Stimulated activated CD8-positive, alpha-beta memory T cell treated with anti-CD3 and anti-CD28 coated beads, Interleukin-2, amount 100 ng/mL, for 48 hours (primary cell): ENCODE measurements at regions not wholly inside any gene's neighbourhood (a gene's known extent, or its start where the extent isn't known, plus 50 kb on each side); places are given as distances from the start of the nearest gene placed in this dataset.

Source experiments
- DNase-seq, 2 donors: peaks; one replicate each; pipeline ENCODE4 v3.0.0-alpha.2; 2020; ENCODE audit warnings: low read depth in 2 of 2

- no peak for DNase-seq
Measured at GRCh38 chr2:11953258-11953657, 206.8 kb downstream of the LPIN1 start.

GRCh38 chr2:11955314-11955713, 208.9 kb downstream of the LPIN1 start:
- DNase-seq, result no peak

GRCh38 chr2:11955884-11956291, 209.5 kb downstream of the LPIN1 start:
- DNase-seq, result no peak

- no peak for DNase-seq
Measured at GRCh38 chr2:11962707-11963328, 216.4 kb downstream of the LPIN1 start.

- no peak for DNase-seq
Measured at GRCh38 chr2:11963966-11964365, 217.5 kb downstream of the LPIN1 start.

- DNase-seq, result no peak
Measured at GRCh38 chr2:11967946-11968465, 221.6 kb downstream of the LPIN1 start.

- no peak for DNase-seq
Measured at GRCh38 chr2:11968521-11968920, 222.1 kb downstream of the LPIN1 start.

- no peak for DNase-seq
Measured at GRCh38 chr2:11969774-11970173, 223.3 kb downstream of the LPIN1 start.

- no peak for DNase-seq
Measured at GRCh38 chr2:11974573-11974972, 228.1 kb downstream of the LPIN1 start.

- DNase-seq, result no peak
Measured at GRCh38 chr2:11975373-11975772, 228.9 kb downstream of the LPIN1 start.

GRCh38 chr2:11976073-11976472, 229.6 kb downstream of the LPIN1 start:
- DNase-seq, result no peak

- no peak for DNase-seq
Measured at GRCh38 chr2:11977766-11978524, 231.5 kb downstream of the LPIN1 start.

- no peak for DNase-seq
Measured at GRCh38 chr2:11980809-11981208, 234.4 kb downstream of the LPIN1 start.

GRCh38 chr2:11983401-11983800, 237.0 kb downstream of the LPIN1 start:
- DNase-seq, result no peak

- no peak for DNase-seq
Measured at GRCh38 chr2:11983870-11984269, 237.4 kb downstream of the LPIN1 start.

- DNase-seq, result no peak
Measured at GRCh38 chr2:11984316-11985158, 238.1 kb downstream of the LPIN1 start.

GRCh38 chr2:11985817-11986566, 239.6 kb downstream of the LPIN1 start:
- DNase-seq, result no peak

GRCh38 chr2:11987151-11987550, 240.7 kb downstream of the LPIN1 start:
- no peak for DNase-seq

- no peak for DNase-seq
Measured at GRCh38 chr2:11988691-11989353, 242.4 kb downstream of the LPIN1 start.

GRCh38 chr2:11989354-11989703, 242.9 kb downstream of the LPIN1 start:
- DNase-seq, result no peak

- DNase-seq, result no peak
Measured at GRCh38 chr2:11990576-11990975, 244.1 kb downstream of the LPIN1 start.
